ENCODE measurements at regions not wholly inside any gene's neighbourhood (a gene's known extent, or its start where the extent isn't known, plus 50 kb on each side); places are given as distances from the start of the nearest gene placed in this dataset.

DNA sequence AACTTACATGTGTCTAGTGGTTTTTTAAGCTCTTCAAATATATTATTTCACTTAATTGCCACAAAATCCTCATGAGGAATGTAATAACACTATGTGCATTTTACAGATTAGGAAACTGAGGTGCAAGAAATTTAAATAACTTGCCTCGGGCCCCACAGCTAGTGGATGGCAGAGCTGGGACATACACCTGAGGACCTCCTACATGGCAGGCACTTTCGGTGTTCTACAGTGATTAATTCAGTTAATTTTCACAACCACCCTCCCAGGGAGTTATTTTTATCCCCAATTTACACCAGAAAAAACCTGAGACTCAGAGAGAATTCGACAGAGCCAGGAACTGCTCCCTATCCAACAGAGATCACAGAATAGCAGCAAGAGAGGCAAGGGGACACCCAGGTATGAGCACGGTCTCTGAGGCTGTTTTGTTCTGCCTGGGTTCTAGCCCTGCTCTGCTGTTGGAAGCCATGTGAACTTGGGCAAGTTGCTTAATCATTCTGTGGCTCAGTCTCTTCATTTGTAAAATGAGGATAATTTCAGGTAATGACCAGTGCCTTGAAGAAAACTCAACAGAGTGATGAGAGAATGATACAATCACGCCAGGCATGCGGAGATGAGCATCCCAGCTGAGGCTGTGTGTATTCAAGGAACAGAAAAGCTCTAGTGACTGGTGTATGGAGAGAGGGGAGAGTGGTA lies 82.3 kb downstream of the MYCN start:
- peak; percentile 35 for DNase-seq

DNA sequence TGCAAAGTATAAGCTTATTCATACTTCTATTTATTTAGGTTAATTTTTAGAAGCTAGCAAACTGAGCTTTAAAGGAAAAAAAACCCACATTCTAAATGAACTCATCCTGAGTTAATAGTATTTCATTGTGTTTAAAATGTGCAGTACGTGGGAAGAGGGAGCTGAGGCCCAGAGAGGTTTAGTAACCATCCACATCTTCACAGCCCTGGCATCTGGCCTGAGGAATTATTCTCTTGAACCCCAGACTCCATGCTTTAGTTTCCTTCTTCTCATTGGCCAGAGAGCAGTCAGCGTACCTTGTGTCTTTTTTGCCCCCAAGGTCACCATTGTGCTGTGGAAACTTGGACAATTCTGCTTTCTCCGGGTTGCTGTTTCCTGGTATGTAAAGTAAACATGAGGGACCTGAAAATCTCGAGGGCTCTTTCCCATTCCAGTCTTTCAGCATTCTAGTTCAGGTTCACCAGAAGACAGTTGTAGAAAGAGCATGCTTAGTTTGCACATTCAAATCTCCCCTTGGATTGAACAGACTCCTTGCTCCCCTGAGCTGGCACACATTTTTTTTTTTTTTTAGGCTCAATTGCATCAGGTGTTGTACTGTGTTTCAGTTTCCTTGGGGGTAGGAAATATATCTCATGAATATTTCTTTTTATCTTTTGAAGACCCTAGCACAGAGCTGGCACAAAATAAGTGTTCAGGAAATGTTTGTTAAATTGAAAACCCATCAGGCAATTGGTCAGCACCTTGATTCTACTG lies 81.4 kb downstream of the MYCN start:
- DNase-seq: no peak

DNA sequence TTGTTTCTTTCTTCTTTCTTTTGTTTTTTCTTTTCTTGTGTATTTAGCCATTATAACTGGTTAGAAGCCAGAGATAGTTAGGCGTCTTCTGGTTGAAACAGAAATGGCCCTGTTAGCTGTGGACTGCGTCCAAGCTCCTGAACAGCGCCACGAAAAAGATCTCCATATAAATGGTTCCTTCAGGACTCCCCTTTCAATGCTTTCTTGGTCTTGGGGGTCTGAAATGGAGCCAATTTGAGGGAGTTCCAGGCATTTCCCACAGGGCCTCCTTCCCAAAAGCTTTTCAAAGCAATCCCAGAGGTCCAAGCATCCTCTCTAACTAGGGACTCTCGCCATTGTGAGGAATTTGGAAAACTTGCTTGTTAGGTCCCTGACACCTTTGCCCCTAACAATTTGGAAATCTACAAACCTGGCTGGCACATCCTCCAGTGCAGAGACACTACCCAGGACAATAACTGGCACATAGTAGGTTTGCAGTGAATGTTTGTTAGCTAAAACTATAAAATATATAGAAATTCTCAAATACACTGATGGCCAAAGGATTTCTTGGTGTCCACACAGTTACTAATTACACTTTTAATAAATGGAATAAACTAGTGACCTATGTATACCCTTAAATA lies 80.1 kb downstream of the MYCN start:
- DNase-seq: no peak

DNA sequence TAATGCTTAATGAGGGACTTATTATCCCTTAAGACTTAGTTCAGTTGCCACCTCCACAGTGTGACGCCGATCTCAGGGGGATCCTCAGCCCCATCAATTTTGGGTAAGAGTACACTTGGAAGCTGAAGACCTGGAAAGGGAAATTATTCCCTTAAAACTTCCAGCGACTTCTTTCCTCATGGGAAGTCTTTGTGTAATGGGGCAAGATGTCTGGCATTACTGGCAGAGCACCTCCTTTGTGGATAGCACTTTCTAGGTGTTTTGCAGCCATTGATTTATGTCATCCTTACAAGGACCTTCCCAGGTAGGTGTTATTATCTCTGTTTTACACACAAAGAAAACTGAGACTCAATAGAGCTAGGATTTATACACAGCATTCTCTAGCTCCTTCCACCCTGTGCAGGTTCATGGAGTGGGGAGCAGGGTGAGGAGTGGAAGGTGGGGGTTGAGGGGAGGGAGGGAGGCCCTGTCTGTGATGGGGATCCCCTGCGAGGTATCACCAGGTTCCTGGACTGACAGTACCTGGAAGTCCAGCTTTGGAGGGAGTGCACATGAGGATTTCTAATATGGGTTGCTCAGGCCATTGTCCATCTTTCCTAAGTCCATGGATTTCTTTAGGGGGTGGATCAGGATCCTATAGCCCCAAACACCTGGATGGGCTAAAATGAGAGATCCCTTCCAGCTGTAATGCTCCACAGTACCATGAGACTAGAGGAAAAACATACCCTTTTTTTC lies 79.4 kb downstream of the MYCN start:
- no peak for DNase-seq

DNA sequence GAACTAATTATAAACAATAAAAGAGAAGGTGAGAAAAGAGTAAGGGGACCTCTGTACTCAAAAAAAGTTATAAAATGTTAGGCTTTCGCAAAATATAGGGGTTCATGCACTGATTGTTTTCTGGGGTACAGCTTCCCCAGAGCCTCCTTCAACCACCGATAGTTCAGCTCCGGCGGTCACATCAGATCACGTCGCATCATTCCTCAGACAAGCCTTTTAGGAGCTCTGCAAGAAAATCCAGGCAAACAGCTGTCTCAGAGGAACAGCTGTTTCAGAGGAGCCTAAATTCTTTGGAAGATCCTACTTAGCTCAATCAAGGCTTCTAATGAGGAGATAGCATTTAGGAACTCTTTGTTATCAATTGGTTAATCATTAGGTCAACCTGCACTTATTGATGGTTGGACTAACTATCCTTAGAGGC lies 78.7 kb downstream of the MYCN start:
- DNase-seq: no peak

DNA sequence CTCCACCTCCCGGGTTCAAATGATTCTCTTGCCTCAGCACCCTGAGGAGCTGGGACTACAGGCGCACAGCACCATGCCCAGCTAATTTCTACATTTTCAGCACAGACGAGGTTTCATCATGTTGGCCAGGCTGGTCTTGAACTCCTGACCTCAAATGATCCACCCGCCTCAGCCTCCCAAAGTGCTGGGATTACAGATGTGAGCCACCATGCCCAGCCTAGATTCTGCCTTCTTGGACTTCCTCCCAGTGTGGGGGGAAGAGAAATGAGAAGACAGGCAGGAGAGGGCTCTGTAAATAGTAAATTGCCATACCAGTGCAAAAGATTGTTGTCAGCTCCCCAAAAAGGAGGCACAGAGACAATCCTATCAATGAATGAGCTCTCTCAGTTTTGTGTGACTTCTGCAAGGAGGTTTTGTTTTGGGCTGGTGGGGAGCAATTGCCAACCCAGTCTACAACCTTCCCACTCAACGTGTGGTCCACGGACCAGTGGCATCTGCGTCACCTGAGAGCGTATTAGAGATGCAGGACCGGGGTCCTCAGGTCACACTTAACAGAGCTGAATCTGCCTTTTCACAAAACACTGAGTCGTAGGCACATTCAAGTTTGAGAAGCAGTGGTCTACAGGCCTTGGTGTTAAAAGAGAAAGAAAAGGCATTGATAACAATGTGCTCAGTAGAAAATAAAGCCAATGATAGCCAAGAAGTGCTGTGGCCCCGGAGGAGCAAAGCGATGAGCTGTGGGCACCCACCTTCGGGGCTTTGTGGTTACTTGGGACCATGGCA lies 78.1 kb downstream of the MYCN start:
- no peak for DNase-seq

DNA sequence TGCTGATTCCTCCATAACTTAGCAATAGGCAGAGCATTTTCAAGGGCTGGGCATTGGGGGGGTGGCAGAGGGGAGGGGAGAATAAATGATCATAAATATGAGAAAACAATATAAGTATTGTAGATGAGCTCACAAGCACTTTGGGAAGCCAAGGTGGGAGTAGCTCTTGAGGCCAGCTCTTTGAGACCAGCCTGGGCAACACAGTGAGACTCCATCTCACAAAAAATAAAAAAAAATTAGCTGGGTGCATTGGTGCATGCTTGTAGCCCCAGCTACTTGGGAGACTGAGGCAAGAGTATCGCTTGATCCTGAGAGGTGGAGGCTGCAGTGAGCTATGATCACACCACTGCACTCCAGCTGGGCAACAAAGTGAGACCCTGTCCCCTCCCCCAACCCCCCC lies 75.9 kb downstream of the MYCN start:
- DNase-seq: no peak

DNA sequence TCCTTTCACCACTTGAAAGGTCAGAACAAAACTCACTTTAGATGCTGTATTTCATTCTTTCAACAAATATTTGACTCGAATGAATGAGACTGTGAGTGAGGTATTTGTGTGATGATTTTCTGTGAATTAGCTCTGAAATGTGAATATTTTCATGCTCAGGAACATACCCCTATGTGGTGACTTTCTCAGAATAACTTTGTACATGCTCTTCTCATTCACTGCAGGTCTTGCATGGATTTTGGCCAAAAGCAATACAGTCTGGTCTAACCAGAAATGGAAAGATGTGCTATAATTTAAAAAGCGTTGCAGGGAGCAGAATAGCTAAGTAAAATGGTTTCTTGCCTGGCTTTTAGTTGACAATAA lies 75.5 kb downstream of the MYCN start:
- no peak for DNase-seq

DNA sequence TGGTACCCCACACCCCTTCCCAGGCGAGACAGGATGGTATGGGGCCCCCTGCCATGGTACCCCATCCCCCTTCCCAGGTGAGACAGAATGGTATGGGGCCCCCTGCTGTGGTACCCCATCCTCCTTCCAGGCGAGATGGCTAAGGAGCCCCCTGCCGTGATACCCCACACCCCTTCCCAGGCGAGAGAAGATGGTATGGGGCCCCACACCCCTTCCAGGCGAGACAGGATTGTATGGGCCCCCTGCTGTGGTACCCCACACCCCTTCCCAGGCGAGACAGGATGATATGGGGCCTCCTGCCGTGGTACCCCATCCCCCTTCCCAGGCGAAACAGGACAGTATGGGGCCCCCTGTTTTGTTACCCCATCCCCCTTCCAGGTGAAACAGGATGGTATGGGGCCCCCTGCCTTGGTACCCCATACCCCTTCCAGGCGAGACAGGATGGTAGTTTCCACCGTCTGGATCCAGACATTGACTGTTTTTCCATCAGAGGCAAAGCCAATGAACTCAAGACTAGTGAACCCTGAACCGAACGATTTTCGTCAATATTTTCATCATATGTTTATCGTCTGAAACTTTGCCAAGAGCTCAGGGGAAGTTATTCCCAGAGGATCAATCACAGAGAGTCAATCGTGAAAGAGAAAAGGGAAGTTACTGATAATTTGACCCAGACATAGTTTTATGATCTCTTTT lies 75.0 kb downstream of the MYCN start:
- DNase-seq: peak; percentile 33

DNA sequence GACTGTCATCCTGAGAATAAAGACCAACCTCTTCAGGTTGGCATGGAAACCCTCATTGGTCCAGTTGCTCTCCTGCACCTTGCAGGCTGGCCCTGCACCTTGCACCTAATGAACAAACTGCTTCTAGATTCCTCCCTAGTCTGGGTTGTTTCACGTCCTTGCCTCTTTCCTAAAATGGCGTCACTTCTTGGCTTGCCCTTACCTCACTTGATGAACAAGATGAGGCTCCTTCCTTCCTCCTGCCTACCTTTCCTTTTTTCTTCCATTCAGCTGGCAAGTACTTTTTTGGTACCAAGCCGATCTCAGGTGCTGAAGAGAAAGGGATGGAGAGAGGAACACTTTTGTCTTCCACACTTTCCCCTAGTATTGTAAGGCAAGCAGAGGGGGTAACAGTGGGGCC lies 74.5 kb downstream of the MYCN start:
- no peak for DNase-seq

DNA sequence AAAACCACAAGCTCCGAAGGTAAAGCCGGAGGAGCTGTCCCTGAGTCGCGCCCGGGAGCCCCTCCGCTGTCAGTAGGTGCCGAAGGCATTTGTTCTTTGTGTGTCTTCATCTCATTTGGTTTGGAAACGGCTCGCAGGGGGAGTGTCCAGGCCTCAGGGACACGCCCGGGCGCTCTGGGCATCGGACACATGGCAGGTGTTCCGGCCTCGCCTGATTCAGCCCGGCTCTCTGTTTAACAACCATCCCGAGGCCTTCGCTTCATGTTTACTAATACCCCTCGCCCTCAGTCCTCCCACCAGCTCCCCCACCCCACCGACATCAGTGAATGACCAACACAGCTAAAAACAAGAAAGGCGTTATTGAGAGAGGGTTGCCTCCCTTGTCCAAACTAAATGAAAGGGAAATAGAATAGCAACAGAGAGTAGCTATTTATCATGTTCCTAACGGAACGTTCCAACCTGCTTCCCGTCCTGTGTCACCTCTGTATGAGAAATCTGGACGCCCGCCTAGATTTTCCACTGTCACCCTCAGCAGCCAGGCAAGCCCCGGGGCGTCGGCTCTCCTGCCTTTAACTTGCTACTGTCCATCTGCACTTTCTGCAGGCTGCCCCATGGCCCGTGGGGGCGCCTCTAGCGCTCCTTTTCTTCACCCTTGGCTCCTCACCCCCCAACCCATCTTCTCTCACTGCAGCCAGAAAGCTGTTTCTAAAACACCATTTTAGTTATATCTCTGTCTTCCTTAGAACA lies 73.9 kb downstream of the MYCN start:
- peak; percentile 39 for DNase-seq

DNA sequence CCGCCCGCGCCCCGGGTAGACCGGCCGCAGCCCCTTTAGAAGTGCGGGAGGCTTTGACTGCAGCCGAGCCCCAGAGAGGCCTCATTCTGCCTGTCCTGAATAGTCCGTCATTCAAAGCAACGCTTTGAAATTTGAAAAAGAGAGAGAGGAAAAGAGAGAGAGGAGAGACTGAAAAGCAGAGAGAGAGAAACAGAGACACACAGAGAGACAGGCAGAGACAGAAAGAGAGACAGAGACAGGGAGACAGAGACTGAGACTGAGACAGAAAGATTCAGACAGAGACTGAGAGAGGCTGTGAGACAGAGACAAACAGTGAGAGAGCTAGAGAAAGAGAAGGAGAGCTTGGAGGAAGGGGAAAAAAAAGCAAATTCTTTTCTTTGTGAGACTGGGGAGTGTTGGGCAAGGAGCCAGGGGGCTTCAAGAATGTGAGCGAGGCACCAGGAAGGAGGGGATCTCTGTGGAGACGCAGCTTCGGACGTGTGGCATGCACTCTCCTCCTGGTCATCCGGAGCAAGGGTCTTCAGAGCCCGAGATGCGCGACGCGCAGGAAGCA lies 73.1 kb downstream of the MYCN start:
- peak; percentile 45 for DNase-seq

DNA sequence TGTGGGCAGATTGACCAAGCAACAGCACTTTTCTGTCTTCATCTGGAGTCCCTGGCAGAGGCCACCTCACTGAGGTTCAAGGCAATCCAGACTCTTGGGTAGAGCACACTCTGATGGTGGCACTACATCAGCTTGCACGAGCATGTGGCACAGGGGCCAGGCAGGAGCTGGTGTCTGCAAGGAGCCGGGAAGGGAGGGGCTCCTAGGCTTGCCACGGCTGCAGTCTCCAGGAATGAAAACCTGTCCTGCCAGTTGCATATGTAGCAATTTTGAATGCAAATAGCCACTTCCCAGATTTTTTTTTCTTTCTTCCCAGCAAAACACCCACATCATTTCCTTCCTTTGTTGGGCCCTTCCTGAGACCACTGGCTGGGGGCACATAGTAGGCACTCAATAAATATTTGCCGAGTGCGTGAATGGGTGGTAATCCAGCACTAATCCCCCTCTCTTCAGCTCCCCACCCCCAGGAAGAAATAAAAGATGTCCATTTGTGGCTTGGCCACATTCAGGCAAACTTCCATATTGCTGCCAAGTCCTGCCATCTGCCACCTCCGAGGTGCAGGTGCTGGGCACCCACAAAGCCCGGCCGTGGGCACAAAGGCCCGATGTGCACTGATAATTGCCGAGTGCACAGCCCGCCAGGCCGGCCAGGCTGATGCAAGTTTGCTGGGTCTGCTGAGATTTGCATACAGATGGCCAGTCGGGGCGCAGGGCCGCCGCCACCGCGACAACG lies 72.4 kb downstream of the MYCN start:
- peak; percentile 92 for DNase-seq

DNA sequence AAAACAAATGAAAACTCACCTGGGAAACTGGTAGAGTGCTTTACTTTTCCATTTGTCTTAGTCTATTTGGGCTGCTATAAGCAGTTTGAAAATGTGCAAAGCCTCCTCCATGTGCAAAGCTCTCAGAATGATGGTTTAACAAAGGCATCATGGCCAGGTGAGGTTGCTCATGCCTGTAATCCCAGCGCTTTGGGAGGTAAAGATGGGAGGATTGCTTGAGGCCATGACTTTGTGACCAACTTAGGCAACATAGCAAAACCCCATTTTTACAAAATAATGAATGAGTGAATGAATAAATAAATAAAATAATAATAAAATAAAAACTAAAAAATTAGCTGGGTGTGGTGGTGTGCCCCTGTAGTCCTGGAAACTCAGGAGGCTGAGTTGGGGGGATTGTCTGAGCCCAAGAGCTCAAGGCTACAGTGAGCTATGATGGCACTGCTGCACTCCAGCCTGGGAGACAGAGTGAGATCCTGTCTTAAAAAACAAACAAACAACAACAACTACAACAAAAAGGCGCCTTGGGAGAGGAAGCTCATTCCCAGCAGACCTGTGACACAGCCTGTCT lies 71.8 kb downstream of the MYCN start:
- no peak for DNase-seq

DNA sequence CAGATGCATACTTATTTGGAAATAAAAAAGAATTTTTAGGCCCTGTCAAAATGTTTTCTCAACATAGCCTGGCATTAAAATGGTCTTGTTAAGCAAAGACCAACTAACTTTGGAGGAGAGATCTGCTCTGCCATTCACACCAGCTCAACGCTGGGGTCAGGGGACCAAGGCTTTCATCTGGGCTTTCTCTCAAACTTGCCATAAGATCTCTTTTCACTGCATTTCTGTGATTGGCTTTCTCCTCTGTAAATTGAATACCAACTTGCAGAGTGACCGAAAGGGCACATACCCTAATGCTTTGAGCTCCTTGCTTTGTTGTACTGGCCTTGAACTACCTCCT lies 71.2 kb downstream of the MYCN start:
- no peak for DNase-seq

DNA sequence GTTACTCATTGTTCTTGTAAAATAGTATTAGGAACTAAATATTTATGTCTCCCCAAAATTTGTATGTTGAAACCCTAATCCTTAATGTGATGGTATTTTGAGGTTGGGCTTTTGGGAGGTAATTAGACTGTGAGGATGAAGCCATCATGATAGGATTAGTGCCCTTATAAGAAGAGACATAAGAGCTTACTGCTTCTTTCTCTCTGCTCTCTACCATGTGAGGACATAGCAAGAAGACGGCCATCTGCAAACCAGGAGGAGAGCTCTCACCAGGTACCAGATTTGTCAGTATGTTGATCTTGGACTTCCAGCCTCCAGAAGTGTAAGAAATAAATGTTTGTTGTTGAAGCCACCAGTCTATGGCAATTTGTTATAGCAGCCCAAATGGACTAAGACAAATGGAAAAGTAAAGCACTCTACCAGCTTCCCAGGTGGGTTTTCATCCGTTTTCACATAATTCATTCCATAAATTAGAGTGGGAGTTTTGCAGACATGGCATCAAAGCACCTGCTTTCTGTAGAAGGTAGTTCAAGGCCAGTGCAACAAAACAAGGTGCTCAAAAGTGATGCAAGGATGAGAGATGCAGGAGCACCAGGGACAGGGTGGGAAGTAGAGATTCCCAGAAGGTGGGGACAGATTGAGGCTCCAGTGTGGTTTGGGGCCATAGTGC lies 70.7 kb downstream of the MYCN start:
- no peak for DNase-seq

DNA sequence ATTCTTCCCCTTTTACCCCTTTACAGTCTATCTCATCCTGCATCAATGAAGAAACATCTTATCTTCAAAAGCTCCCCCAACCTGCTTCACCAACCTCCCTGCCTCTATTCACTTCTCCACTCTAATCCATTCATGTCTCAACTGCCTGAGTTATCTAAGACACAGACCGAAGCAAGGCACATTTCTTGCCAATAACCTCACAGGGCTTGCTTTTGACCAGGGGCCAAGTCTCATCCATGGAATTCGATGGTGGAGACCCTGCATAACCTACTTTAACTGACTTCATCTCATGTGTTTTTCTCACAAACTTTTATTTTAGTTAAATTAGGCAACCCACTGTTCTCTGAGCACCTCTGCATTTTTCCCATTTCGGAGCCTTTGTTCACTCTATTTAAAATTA lies 69.7 kb downstream of the MYCN start:
- DNase-seq: no peak

DNA sequence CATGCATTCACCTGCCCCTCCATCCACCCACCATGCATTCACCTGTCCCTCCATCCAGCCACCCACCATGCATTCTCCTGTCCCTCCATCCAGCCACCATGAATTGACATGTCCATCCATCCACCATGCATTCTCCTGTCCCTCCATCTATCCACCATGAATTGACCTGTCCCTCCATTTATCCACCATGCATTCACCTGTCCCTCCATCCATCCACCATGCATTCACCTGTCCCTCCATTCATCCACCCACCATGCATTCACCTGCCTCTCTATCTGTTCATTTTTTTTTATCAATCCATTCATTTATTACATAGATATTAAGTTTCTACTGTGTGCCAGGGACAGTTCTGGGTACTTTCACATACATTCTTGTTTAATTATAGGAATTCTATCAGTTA lies 69.2 kb downstream of the MYCN start:
- no peak for DNase-seq

DNA sequence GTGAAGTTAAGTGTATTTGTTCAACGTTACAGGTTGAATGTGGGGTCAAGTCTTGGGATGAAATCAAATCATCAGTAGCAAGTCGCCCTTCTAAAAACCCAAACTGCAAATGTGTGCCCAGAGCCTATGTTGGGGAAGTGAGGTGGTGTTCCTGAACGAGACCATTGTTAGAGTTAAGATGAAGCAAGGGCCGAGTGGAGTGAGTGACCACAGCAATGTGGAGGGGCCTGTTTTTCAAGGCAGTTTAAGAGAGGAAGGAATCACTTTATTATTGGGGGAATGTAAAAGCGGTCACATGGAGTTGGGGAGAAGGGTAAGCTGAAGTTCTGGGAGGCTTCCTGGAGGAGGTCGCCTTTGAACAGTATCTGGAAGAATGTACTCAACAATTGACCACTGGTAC lies 68.5 kb downstream of the MYCN start:
- DNase-seq: peak; percentile 64
